Activated CD4-positive, CD25-positive, alpha-beta regulatory T cell treated with anti-CD3 and anti-CD28 coated beads, Interleukin-2, amount 50 U/mL, for 72 hours (primary cell): ENCODE measurements at regions not wholly inside any gene's neighbourhood (a gene's known extent, or its start where the extent isn't known, plus 50 kb on each side); places are given as distances from the start of the nearest gene placed in this dataset.

Source experiments
- DNase-seq: peaks from one replicate; pipeline ENCODE4 v3.0.0; 2021

DNA sequence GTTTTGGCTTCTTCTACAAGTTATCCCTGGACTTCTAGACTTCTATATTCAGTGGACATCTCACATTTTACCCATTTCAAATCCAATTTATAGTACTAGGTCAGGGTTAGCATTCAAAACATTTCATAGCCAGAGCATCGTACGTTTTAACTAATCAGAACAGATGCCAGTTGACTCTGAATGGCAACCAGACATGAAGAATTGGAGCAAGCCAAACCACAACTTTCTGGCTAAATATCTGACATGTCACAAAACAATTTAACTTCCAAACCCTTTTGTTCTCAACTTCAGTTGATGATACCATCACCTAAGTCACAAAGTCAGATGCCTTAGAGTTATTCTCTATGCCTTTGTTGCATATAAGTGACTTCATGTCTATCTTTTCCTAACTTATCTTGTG, 1105.7 kb downstream of the XPNPEP1 start:
- DNase-seq, result no peak

- DNase-seq, result no peak
Measured at GRCh38 chr10:108817135-108817534, 1106.2 kb downstream of the XPNPEP1 start.

GRCh38 chr10:108812906-108813305, 1110.4 kb downstream of the XPNPEP1 start:
- DNase-seq, result no peak

GRCh38 chr10:108812296-108812695, 1111.0 kb downstream of the XPNPEP1 start:
- DNase-seq, result no peak

DNA sequence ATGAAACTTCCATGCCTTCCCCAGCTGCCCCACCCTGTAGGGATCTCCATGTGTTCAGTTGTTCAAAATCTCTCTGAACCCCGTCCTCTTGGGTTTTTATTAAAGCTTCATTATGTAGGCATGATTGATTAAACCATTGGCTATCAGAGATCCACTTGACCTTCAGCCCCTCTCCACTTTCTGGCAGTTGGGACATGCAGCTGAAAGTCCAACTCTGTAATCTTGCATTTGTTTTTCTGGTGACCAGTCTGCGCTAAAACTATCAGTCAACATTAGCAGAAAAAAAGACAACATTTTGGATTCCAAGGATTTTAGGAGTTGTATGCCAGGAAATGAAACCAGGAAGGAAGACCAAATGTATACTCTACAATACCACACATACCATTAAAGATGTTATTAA, 1115.1 kb downstream of the XPNPEP1 start:
- DNase-seq, result no peak

- no peak for DNase-seq
Measured at GRCh38 chr10:108801775-108802517, 1121.4 kb downstream of the XPNPEP1 start.

DNA sequence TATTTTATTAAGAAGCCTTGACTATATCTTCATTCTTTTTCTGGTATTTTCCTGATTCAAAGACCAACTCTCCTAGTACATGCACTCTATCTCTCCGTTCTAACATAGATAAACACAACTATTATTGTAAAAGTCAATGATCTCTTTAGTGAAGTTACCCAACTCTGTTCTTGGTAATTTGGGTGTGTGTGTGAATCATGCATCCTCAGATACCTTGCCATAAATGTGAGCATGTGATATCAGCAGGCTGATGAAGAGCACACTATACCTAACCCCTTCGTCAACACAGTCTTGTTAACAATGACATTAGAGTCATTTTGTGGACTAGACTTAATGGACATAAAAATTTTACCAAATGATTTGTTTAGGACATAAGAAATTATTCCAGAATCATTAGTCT, 1122.1 kb downstream of the XPNPEP1 start:
- DNase-seq, result no peak

- no peak for DNase-seq
Measured at GRCh38 chr10:108797573-108797972, 1125.7 kb downstream of the XPNPEP1 start.

DNA sequence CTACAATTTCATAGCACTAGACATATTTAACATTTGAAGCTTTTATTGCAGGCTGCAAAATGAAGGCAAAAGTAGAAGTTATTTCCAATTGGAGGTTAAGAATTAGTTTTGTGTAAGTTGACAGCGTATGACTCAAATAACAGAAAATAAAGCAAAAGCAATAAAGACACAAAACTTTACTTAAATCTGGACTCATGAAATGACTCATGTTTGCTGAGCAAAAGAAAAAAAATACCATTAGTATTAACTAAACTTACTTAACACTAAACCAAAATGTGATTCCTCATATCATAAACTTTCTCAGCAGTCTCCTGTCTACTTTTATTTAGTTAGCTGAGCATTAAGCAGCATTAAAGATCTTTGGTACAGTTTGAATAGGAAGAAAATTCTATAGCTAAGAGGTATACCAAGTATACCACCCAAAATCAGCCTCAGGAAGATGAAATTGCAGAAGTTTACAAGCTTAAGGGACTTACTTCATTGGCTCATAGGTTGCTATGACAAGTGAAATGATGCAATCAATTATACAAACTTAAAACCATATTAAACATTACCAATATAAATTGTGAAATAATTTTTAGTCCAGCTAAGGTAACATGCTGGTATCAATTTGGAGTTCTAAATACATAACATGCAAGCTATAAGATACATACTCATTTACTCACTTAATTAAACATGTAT, 1131.4 kb downstream of the XPNPEP1 start:
- no peak for DNase-seq

- DNase-seq, result no peak
Measured at GRCh38 chr10:108791030-108791429, 1132.3 kb downstream of the XPNPEP1 start.

DNA sequence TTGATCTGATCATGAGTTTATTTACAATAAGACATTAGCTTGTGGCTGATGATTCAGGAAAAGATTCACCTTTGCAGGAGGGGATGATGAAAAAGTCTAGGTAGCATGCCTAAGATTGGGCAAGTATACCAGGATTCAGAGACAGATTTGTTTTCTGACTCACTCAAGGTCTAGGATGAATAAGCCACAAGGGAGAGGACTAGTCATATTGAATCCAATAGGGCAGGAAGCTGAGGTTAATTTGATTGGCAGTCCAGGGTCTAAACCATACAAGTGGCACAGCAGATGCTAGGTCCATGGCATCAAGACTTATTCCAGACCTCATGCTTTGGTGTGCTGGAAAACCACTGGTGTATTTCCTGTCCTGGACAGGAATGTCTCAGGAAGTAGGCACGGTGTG, 1133.4 kb downstream of the XPNPEP1 start:
- DNase-seq, result no peak

DNA sequence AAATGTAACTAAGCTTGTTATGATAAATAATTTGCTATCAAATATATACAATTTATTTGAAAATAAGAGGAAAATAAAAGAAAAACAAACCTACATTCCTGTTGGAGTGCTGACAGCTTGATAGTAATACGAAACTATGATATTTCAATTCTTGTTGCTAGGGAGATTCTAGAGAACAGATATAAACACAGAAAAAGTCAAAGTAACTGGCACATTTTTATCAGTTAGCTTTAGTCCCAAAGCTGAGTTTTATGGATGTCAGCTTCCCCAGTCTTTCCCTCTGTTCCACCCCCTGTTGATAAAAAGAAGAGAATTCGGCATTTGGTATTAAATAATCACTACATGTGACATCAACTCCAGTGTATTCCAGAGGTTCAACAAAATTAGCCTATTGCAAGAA, 1134.0 kb downstream of the XPNPEP1 start:
- no peak for DNase-seq

DNA sequence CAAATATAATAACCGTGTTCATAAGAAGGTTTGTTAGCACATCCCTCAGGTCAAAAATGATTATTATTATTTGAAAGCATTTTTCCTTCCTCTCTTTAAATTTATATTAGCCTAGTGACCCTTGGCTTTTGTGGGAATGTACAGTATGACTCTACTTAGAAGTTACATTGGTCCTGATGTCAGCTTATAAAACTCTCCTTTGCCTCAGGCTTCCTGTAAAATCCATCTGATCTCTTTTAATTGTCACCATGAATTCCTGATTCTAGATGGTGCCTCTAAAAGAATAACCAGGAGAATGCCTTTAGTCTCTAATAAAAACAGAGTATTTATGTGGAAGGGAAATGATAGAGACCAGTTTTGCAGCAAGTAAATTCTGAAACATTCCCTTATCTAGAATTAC, 1134.4 kb downstream of the XPNPEP1 start:
- no peak for DNase-seq

DNA sequence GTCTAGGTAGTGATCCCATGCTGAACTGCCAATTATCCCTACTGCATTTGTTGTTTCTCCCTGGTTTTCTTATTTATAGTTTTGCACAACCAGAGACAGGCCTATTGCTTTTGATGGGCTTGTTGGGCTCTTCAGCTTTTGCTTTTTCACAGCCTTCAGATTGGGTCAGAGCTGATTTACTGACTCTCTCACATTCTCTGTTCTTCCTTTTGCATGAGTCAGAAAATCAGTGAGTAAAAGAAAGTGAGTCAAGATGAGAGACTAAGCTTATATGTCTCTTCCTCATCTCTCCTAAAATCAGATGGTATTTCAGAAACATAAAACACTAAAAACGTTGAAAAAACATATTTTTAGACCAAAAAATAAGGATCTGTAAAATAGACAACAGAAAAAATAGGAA, 1135.4 kb downstream of the XPNPEP1 start:
- DNase-seq, result no peak

GRCh38 chr10:108785011-108785410, 1138.3 kb downstream of the XPNPEP1 start:
- DNase-seq, result no peak

DNA sequence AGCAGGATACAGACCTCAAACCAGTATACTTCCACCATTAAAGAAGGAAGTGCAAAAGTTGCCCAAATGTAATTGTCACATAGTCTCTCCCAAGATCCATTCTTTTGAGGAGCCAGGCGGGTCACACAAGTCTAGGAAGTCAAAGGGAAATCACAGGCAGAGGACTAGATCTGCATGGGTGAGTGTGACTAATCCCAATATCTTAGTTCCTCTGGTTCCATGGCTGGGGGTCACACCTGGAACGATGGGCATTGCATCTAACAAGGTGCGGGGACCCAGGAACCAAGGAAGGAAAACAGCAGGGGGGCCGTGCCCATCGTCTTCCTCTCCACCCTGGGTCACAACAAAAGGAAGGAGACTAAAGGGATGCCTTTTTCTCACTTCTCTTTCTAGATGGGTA, 1138.8 kb downstream of the XPNPEP1 start:
- DNase-seq, result no peak

- no peak for DNase-seq
Measured at GRCh38 chr10:108783897-108784296, 1139.4 kb downstream of the XPNPEP1 start.

DNA sequence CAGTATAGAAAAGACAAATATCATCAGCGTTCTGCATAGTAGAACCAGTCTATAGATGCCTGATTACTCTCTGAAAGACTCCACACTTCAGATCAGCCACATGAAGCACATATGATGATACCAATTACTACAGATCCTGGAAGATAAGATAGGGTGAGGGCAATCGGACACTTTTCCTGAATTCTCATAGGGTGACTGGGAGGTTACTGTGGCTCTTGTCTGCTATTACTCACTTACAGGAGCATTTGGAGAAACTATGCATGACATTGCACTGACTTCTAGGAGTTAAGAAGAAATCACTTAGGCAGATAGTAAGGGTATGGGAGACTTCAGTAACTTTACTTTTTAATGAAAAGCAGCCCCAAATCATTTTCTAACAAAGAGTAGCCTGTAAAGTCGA, 1140.9 kb downstream of the XPNPEP1 start:
- DNase-seq, result no peak

- no peak for DNase-seq
Measured at GRCh38 chr10:108779501-108779900, 1143.8 kb downstream of the XPNPEP1 start.

DNA sequence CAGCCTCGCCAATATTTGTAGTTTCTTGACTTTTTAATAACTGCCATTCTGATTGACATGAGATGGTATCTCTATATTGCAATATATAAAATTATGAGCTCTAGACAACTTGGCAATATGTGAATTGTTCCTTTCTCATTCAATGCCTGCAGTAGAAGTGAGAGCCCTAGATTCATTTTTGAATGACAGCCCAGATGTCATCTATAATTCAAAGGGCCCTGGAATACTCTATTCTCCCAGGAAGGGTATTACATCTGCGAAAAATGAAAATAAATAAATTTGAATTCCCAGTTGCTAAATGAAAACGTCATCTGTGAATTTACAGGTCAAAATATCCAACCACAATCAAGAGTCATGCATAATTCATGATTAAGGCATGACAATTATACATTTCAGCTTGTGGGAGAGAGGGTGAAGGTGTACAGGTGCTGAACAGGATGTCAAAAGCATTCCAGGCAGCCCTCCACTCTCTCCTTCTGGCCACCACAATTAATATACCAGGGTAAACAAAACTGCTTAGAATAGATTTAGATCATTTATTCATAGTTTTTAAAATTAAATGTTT, 1147.3 kb downstream of the XPNPEP1 start:
- no peak for DNase-seq

- DNase-seq, result no peak
Measured at GRCh38 chr10:108771106-108771505, 1152.2 kb downstream of the XPNPEP1 start.

DNA sequence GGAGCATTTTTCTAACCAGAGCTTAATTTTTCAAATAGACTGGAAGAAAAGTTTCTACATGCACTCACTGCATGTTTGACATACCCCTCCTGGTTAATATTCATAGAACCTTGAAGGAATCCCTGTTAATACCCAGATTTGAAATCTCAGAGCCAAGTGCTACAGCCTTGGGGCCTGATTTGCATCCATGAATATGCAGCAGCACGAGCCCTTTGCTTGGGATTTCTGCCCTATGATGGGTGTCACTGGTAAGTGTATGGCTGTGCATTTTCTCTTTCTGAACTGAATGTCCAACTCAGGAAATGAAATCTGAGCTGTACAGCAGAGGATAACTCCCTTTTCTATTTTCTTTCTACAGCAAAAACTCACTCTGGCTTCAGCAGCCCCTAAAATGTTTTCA, 1157.5 kb downstream of the XPNPEP1 start:
- no peak for DNase-seq

DNA sequence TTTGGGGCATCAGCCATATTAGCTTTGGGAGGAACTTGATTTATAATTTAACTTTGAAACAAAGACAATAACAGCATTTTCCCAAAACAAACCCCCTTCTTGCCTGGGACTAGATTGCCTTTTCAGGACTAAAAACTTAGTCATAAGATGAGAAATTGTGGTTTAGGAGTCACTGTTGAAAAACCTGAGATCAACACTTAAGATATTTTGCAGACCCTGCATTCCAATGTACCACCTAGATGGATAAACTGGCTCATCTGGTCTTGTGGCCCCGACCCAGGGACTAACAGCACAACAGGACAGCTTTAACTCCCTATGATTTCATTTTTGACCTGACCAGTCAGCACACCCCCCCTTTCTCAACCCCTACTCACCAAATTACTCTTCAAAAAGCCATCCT, 1165.4 kb downstream of the XPNPEP1 start:
- no peak for DNase-seq

DNA sequence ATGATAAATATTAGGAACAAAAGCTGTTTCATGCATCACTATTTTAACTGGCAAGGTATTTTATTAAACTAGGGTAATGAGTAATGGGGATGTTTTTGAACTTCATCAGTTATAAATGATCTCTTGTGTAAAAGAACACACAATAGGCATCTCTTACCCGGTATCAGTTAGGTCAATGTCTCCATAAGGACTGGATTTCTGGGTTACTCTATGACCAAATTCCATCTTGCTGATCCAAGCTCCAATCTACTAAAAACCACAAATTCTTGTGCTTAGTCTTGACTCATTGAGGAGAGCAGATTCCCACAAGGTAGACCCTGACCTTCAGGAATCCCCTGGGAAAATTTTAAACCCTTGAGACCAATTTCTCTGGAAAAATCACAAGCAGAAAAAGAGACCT, 1167.7 kb downstream of the XPNPEP1 start:
- no peak for DNase-seq

GRCh38 chr10:108753326-108753725, 1170.0 kb downstream of the XPNPEP1 start:
- DNase-seq, result no peak
